Choroid plexus epithelial cell (primary cell): ENCODE measurements at regions not wholly inside any gene's neighbourhood (a gene's known extent, or its start where the extent isn't known, plus 50 kb on each side); places are given as distances from the start of the nearest gene placed in this dataset.

ENCODE experiments used
- DNase-seq: peaks from one replicate; pipeline ENCODE4 v3.0.0-alpha.2; 2010; ENCODE audit warnings: low read depth
- H3K4me3 ChIP-seq: 2 replicates; pipeline ENCODE4 v1.5.1; 2011; ENCODE audit warnings: low read depth, mild to moderate bottlenecking, control low read depth, low read length, moderate library complexity
- TF ChIP-seq, protein P1 (sequence below): conservative IDR thresholded peaks from 2 replicates; pipeline ENCODE4 v1.5.1; 2011; ENCODE audit warnings: low read depth, mild to moderate bottlenecking, control low read depth, inconsistent platforms, low read length, moderate library complexity

DNA sequence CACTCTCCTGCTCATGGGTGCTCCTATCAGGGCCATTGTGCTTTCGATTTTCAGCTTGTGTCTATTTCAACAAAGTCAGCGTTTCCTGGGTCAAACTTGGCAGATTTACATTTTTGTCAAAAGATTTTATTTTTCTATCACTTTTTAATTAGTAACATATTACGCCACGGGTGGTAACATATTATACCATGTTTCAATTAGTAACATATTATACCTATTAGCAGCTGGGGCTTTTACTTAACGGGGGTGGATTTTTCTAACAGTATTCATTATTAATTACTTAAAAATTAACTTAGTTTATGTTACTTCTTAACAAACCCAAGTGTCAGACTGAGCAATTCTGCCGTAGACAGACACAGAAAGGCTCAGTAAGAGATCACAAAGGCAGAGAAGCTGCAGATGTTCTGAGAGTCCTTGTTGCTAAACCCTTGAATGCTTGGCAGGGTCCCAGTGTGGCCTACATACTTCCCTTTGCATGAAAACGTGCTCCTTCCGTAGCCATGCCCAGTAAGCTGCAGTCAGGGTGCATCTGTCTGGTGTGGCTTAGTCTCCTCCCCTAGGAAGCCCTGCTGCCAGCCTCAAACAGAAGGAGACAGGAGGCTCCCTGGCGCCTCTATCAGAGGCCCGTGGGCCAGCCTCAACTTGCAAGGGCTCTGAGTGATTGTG is 263.1 kb upstream of the CXCL12 start:
- no peak overlapping the region for H3K4me3 ChIP-seq
- TF ChIP-seq, protein P1, sequence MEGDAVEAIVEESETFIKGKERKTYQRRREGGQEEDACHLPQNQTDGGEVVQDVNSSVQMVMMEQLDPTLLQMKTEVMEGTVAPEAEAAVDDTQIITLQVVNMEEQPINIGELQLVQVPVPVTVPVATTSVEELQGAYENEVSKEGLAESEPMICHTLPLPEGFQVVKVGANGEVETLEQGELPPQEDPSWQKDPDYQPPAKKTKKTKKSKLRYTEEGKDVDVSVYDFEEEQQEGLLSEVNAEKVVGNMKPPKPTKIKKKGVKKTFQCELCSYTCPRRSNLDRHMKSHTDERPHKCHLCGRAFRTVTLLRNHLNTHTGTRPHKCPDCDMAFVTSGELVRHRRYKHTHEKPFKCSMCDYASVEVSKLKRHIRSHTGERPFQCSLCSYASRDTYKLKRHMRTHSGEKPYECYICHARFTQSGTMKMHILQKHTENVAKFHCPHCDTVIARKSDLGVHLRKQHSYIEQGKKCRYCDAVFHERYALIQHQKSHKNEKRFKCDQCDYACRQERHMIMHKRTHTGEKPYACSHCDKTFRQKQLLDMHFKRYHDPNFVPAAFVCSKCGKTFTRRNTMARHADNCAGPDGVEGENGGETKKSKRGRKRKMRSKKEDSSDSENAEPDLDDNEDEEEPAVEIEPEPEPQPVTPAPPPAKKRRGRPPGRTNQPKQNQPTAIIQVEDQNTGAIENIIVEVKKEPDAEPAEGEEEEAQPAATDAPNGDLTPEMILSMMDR: no peak
- DNase-seq: peak; percentile 72

DNA sequence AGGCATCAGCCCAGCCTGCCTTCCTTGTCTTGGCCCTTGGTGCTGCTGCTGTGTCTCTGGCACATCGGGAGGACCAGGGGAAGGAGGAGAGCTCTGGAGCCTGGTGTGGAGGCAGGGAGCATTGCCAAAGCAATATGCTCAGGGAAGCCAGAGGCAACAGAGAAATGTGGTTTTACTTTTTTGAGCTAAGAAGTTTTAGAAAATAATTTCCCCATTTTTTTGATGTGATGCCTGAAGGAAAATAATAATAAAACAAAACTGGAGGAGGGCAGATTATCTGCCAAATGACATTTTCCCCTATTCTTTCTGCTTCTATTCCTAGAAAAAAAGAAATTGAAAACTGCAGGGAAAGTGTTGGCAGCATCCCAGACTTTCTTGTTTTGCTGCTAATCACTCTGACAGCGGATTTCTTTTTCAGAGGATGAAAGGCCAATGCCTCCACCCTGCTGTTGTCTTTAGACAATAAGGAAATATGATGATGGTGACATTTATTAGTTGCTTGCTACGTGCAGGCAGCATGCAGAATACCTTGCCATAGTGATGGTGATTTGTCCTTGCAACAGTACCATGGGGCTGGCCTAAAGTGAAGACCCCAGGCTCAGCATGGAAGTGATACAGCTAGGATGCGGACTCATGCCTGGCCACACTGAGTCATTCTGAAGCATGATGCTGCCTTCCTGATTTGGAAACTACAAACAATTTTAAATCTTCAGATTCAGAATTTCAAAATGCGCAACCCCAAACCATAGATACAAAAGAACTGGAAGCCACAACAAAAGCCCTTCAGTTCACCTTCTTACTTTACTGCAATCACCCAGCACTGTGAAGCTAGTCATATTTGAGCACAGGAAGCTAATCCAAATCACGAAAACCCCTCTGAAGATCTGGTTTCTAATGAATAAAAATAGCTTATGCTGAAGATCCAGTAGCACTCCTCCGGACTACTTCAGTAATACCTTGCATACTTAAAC is 260.2 kb upstream of the TMEM72 start:
- TF ChIP-seq, protein P1: no peak
- H3K4me3 ChIP-seq: no peak overlapping the region
- DNase-seq: no peak

DNA sequence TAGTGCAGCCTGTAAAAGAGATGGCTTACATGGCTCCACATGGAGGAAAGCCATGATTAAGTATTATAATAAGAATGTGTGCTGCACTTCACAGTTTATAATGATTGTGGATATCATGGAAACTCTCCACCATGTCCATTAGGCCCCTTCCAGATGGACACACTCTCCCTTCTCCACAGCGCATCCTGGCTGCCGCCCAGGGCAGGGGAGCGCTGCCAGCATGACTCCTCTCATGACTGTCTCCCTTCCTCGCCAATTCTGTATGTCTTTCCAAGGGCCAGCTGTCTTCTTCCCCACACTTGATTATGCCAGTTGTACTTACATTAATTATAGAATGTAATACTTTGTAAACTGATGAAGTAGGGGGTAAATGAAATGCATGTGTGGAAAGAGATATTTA is 259.3 kb upstream of the TMEM72 start:
- TF ChIP-seq, protein P1: no peak
- no peak for DNase-seq
- H3K4me3 ChIP-seq: no peak overlapping the region

DNA sequence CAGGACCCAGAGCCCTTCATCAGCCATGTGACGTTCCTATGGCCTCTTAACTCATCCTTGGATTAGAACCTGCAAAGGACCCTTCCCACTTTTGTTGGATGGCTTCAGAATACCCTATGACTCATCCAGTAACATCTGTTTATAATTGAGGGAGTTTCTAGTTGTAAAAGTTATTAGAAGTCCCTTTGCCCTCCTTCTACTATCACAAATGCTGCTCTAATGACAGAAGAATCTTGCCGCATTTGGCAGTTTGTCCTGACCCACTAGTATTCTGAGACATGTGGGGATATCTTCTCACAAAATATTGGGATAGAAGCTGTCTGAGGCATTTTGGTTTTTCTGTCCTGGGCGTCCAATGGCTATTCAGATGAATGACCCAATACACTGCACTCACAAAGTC is 251.8 kb upstream of the TMEM72 start:
- H3K4me3 ChIP-seq: no peak overlapping the region
- no peak for DNase-seq
- TF ChIP-seq, protein P1: no peak

DNA sequence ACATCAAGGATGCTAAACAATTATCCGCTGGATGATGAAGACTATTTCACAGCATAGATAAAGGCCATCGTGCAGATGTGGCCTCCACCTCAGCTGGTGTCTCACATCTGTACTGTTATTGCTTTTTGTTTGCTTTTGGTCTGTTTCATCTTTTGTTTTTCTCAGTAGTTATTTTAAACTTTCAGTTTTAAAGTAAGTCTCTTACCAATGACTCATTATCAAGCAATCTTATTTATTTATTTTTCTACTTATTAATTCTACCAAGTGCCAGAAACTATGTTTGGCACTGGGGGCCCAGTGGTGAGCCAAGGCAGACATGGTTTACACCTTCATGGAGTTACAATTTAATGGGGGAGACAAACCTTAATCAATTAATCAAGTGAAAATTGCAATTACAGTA is 250.9 kb upstream of the TMEM72 start:
- H3K4me3 ChIP-seq: no peak overlapping the region
- TF ChIP-seq, protein P1: no peak
- peak; percentile 45 for DNase-seq

DNA sequence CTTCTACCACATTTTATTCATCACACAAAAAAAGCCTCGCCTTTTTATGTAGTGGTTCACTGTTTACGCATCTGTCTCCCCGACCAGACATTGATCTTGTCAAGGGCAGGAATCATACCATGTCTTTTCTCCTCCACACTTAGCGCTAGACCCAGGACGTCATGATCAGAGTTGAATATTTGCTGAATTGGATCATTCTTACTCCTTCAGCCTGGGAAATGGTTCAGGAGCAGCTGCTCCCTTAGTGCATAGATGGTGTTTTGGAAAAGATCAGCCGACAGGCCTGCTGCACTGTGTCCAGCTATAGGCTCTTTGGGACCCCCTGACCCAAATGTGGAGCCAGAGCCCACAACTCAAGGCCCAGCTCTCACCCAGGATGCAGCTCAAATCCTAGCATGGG is 249.1 kb upstream of the TMEM72 start:
- TF ChIP-seq, protein P1: no peak
- peak; percentile 19 for DNase-seq
- H3K4me3 ChIP-seq: no peak overlapping the region

DNA sequence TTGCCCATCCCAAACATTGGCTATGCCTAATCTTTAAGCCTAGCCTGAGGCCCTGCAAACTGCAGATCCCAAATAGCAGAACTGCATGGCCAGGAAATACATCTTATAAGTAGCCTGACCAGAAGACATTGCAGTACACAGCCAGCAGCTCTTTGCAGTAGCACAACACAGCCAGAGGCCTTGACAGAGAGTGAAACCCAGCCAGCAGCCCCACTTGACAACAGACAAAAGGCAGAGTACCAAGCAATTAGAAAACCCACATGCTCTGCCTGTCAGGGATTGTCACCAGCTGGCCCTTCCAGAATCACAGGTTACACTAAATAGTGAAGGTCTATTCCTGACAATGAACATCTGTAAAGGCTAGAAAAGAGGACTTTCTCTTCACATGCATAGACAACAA is 242.8 kb upstream of the TMEM72 start:
- DNase-seq: no peak
- TF ChIP-seq, protein P1: no peak
- H3K4me3 ChIP-seq: no peak overlapping the region
